ENCODE measurements at regions not wholly inside any gene's neighbourhood (a gene's known extent, or its start where the extent isn't known, plus 50 kb on each side); places are given as distances from the start of the nearest gene placed in this dataset.
"Not testable (repeated sequence)": the region's sequence is repeated elsewhere in the genome, so short reads cannot be mapped to it uniquely, and the experiment has no call there.

- no peak for DNase-seq
Observed at GRCh38 chr15:61396235-61396919, 167.3 kb upstream of the RORA start.

GRCh38 chr15:61393949-61394348, 164.8 kb upstream of the RORA start:
- no peak for DNase-seq

- no peak for DNase-seq
Observed at GRCh38 chr15:61393524-61393923, 164.4 kb upstream of the RORA start.

- DNase-seq = no peak
Observed at GRCh38 chr15:61390138-61390537, 161.0 kb upstream of the RORA start.

- no peak for DNase-seq
Observed at GRCh38 chr15:61389334-61390028, 160.4 kb upstream of the RORA start.

GRCh38 chr15:61387675-61388074, 158.6 kb upstream of the RORA start:
- no peak for DNase-seq

GRCh38 chr15:61383421-61383820, 154.3 kb upstream of the RORA start:
- no peak for DNase-seq

GRCh38 chr15:61382927-61383326, 153.8 kb upstream of the RORA start:
- no peak for DNase-seq

- DNase-seq = no peak
Observed at GRCh38 chr15:61381501-61381900, 152.4 kb upstream of the RORA start.

- DNase-seq = no peak
Observed at GRCh38 chr15:61380270-61380669, 151.2 kb upstream of the RORA start.

- no peak for DNase-seq
Observed at GRCh38 chr15:61379005-61379404, 149.9 kb upstream of the RORA start.

GRCh38 chr15:61376961-61377360, 147.9 kb upstream of the RORA start:
- DNase-seq = no peak

- no peak for DNase-seq
Observed at GRCh38 chr15:61376516-61376915, 147.4 kb upstream of the RORA start.

- no peak for DNase-seq
Observed at GRCh38 chr15:61374848-61375247, 145.7 kb upstream of the RORA start.

GRCh38 chr15:61367953-61368352, 138.9 kb upstream of the RORA start:
- no peak for DNase-seq

GRCh38 chr15:61364871-61365270, 135.8 kb upstream of the RORA start:
- no peak for DNase-seq

- DNase-seq = not testable (repeated sequence)
Observed at GRCh38 chr15:61362912-61363311, 133.8 kb upstream of the RORA start.

GRCh38 chr15:61344293-61344692, 115.2 kb upstream of the RORA start:
- no peak for DNase-seq

GRCh38 chr15:61342390-61342789, 113.3 kb upstream of the RORA start:
- DNase-seq = no peak

- DNase-seq = no peak
Observed at GRCh38 chr15:61339516-61339915, 110.4 kb upstream of the RORA start.

GRCh38 chr15:61337541-61337940, 108.4 kb upstream of the RORA start:
- no peak for DNase-seq

- DNase-seq = no peak
Observed at GRCh38 chr15:61336026-61336638, 107.0 kb upstream of the RORA start.

- not testable (repeated sequence) for DNase-seq
Observed at GRCh38 chr15:61334714-61335113, 105.6 kb upstream of the RORA start.

GRCh38 chr15:61331019-61331418, 101.9 kb upstream of the RORA start:
- DNase-seq = no peak

Data from C1 segment of cervical spinal cord (tissue), 14 donors.